ENCODE measurements at regions not wholly inside any gene's neighbourhood (a gene's known extent, or its start where the extent isn't known, plus 50 kb on each side); places are given as distances from the start of the nearest gene placed in this dataset.

DNA sequence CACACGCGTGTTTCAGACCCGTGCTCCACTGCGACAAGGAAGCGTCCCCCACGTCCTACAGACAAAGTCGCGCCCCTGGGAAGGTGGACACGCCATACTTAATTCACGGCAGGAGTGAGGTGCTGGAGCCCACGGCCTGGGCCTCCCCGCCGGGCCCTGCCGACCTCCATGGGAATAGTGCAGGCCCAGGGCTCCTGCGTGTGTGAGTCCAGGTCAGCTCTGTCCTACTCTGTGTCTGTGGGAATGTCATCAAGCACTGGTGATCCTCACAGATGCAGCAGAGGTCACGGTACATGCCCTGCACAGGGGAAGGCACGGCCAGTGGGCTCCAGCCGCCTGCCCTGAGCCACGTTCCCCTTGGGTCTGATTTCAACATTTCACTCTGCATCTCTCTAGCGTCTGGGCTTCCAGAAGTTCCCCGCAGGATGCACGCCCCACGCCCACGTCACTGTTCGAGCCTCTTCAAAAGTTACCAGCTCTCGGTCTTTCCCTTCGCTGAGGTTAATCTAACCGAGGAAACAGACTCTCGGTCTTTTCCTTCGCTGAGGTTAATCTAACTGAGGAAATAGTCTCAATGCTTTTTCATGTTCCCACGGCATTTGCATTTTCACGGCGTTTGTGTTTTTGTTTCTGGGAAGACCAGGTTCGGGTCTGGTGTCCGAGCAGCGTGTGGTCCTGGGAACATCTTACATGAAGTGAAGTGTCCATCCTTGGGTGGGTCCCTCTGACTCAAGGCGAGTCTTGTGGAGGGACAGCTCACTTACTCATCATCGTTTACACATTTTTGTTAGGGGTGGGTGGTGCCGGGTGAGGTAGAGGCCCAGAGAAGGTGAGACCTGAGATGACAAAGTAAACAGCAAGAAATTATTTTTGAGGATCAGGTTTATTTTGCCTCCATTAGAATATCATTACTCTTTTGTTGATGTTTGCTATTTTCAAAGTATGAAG is 157.3 kb upstream of the ALKAL2 start:
- H3K9me3 Mint-ChIP-seq: no peaks in the 10 kb centered on the region
- H3K4me1 Mint-ChIP-seq: peaks cover 39% of the 10 kb centered on the region
- TF ChIP-seq, protein P1, sequence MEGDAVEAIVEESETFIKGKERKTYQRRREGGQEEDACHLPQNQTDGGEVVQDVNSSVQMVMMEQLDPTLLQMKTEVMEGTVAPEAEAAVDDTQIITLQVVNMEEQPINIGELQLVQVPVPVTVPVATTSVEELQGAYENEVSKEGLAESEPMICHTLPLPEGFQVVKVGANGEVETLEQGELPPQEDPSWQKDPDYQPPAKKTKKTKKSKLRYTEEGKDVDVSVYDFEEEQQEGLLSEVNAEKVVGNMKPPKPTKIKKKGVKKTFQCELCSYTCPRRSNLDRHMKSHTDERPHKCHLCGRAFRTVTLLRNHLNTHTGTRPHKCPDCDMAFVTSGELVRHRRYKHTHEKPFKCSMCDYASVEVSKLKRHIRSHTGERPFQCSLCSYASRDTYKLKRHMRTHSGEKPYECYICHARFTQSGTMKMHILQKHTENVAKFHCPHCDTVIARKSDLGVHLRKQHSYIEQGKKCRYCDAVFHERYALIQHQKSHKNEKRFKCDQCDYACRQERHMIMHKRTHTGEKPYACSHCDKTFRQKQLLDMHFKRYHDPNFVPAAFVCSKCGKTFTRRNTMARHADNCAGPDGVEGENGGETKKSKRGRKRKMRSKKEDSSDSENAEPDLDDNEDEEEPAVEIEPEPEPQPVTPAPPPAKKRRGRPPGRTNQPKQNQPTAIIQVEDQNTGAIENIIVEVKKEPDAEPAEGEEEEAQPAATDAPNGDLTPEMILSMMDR (IDR thresholded peaks at IDR 0.05; ENCODE audit: unreplicated experiment in 3 of 3): no peak
- H3K36me3 Mint-ChIP-seq (ENCODE audit: low read depth): no peaks in the 10 kb centered on the region
- H3K4me3 Mint-ChIP-seq: no peak overlapping the region
- H3K27me3 Mint-ChIP-seq (ENCODE audit: low read depth): peaks cover 14% of the 10 kb centered on the region
- H3K27ac Mint-ChIP-seq: peak overlapping the region in 1 of 3 experiments; percentile 29

DNA sequence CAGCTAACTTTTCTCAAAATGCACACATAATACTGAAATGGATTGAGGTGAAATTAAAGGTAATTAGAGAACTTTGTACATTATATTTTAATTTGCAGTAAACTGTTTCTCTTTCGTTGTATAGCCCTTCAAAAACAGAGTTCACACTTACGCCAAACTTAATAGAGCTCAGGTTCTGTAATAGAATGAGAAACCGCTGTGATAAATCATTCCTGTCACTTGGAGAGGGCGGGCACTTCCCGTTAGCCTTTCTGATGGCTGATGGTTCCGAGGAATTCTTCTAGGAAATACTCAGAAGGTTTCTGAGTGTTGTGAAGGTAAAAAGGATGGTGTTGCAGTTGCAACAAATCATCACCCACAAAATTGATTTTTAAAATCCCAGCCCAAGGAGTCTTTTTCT is 155.8 kb upstream of the ALKAL2 start:
- Mint-ChIP-seq H3K27ac (no peak overlapping the region), H3K36me3 (ENCODE audit: low read depth) (no peaks in the 10 kb centered on the region), H3K4me1 (peaks cover 30% of the 10 kb centered on the region), H3K27me3 (ENCODE audit: low read depth) (peaks cover 14% of the 10 kb centered on the region), H3K4me3 (no peak overlapping the region), H3K9me3 (no peaks in the 10 kb centered on the region)
- TF ChIP-seq, protein P1 (IDR thresholded peaks at IDR 0.05; ENCODE audit: unreplicated experiment in 3 of 3): no peak

DNA sequence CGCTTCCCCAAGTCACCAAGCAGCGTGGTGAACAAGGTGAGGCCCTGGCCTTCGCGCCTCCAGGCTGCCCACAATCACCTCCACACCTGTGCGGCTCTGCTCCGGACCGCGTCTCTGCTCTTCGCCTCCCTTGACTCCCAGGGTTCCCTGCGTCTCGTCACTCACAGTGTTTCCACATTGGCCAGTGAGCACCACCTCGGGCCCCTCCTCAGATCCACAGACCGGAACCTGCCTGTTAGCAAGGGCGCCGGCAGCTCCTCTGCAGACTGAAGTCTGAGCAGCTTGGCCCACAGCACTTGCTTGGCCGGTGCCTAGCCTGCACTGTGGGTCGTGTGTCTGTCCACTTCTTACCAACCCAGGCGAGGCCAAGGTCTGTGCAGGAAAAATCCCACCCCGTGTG is 155.3 kb upstream of the ALKAL2 start:
- Mint-ChIP-seq H3K36me3 (ENCODE audit: low read depth) (no peaks in the 10 kb centered on the region), H3K4me3 (no peak overlapping the region), H3K27ac (peak overlapping the region in 2 of 3 experiments; percentile 2 to 31), H3K27me3 (ENCODE audit: low read depth) (peaks cover 14% of the 10 kb centered on the region), H3K9me3 (no peaks in the 10 kb centered on the region), H3K4me1 (peaks cover 33% of the 10 kb centered on the region)
- TF ChIP-seq, protein P1 (IDR thresholded peaks at IDR 0.05; ENCODE audit: unreplicated experiment in 3 of 3): no peak

DNA sequence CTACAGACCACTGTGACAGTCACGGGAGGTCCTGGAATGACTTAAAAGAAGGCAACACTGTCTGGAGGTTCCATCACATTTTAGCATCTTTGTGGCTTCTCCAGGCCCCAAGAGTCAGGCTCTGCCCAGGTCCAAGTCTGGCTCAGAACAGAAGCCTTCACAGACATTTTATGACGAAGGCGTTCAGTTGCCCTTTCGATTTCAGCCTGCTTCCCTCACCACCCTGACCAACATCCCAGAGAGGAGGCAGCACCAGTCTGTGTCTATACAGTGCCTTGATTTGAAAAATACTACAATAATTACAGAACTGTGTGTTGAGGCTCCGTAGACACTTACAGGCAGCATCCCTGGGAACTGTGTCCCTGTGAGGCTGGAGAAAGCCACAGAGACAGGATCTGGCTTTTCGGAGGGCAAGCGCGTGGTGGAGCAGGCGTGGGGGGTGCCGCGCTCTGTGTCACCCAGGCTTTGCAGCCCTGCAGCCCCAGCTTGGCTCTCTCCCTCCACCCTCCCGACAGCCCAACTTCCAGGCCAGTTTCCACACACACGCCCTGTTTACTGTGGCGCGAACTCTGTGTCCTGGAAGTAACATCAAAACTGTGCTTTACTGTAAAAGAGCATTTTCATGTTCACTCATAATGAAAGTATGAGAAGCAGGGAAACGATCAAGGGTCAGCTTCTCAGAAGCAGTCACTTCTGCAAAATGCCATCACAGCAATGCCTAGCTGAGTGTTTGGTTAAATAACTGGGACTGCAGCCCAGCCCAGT is 153.5 kb upstream of the ALKAL2 start:
- peaks cover 26% of the 10 kb centered on the region for H3K4me1 Mint-ChIP-seq
- H3K9me3 Mint-ChIP-seq: no peaks in the 10 kb centered on the region
- H3K27me3 Mint-ChIP-seq (ENCODE audit: low read depth): peaks cover 10% of the 10 kb centered on the region
- H3K27ac Mint-ChIP-seq: peak overlapping the region in 1 of 3 experiments; percentile 31
- H3K36me3 Mint-ChIP-seq (ENCODE audit: low read depth): no peaks in the 10 kb centered on the region
- TF ChIP-seq, protein P1 (IDR thresholded peaks at IDR 0.05; ENCODE audit: unreplicated experiment in 3 of 3): no peak
- no peak overlapping the region for H3K4me3 Mint-ChIP-seq

DNA sequence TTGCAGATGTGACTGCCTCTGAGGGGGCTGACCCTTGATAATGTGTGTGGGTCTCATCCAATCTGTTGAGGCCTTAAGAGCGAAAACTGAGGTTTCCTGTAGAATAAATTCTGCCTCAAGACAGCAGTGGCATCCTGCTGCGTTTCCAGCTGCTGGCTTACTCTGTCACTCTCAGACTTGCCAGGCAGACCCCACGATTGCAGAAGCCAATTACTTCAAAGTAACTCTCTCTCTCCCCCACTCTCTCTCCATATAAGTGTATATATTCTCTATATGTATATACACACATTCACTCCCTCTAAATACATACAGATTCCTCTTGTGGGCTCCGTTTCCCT is 152.5 kb upstream of the ALKAL2 start:
- Mint-ChIP-seq H3K27ac (no peak overlapping the region), H3K9me3 (no peaks in the 10 kb centered on the region), H3K4me1 (peaks cover 16% of the 10 kb centered on the region), H3K4me3 (no peak overlapping the region), H3K27me3 (ENCODE audit: low read depth) (peaks cover 6% of the 10 kb centered on the region), H3K36me3 (ENCODE audit: low read depth) (no peaks in the 10 kb centered on the region)
- TF ChIP-seq, protein P1 (IDR thresholded peaks at IDR 0.05; ENCODE audit: unreplicated experiment in 3 of 3): no peak
